PC-9 (cell line): ENCODE measurements at regions not wholly inside any gene's neighbourhood (a gene's known extent, or its start where the extent isn't known, plus 50 kb on each side); places are given as distances from the start of the nearest gene placed in this dataset.

ENCODE experiments used
- BruUV-seq: library from RNA; stranded (reverse); fragments of 400-500 nt; replicated peaks from 2 replicates; lab custom pipeline; 2021; lab: Mats Ljungman, UMichigan
- CTCF ChIA-PET: fragments of 300-600 bp; sonication (Branson Sonifier 250); formaldehyde crosslinking; loops from one replicate; lab custom pipeline; 2022; ENCODE audit warnings: antibody characterized with exemption; lab: Charles Lee
- POLR2A ChIA-PET: fragments of 300-600 bp; sonication (Branson Sonifier 250); formaldehyde crosslinking; loops from one replicate; lab custom pipeline; 2022; ENCODE audit warnings: antibody characterized with exemption; ENCODE audit not compliant: unreplicated experiment; lab: Charles Lee
- DNase-seq, 2 experiments: peaks; one replicate each; pipeline versions ENCODE4 v3.0.0 to v3.0.0-alpha.2; 2015 to 2022; ENCODE audit warnings: mixed read lengths in 1 of 2
- H2AFZ ChIP-seq: fragments of 200-600 bp; sonication (generic); 2 replicates; pipeline ENCODE4 v1.8.1; 2017; ENCODE audit warnings: antibody characterized with exemption
- H3F3A ChIP-seq: fragments of 200-600 bp; sonication (generic); 2 replicates; pipeline ENCODE4 v1.8.1; 2017; ENCODE audit warnings: antibody characterized with exemption, mild to moderate bottlenecking, low read depth; ENCODE audit not compliant: insufficient read depth
- H3K27ac ChIP-seq: fragments of 200-600 bp; sonication (generic); 2 replicates; pipeline ENCODE4 v1.6.1; 2016; ENCODE audit warnings: mixed run types
- H3K27me3 ChIP-seq: fragments of 200-600 bp; sonication (generic); 2 replicates; pipeline ENCODE4 v1.6.1; 2016; ENCODE audit warnings: low read depth, mixed run types; ENCODE audit not compliant: insufficient read depth
- H3K36me3 ChIP-seq: fragments of 200-600 bp; sonication (generic); 2 replicates; pipeline ENCODE4 v1.6.1; 2016; ENCODE audit warnings: low read depth, mixed run types
- H3K4me1 ChIP-seq: fragments of 200-600 bp; sonication (generic); replicated peaks from 2 replicates; pipeline ENCODE4 v1.6.1; 2016; ENCODE audit warnings: mixed run types; ENCODE audit not compliant: insufficient read depth
- H3K4me2 ChIP-seq: fragments of 200-600 bp; sonication (generic); 2 replicates; pipeline ENCODE4 v1.6.1; 2017; ENCODE audit warnings: mixed run types
- H3K4me3 ChIP-seq: fragments of 200-600 bp; sonication (generic); 2 replicates; pipeline ENCODE4 v1.6.1; 2016; ENCODE audit warnings: mixed run types
- H3K79me2 ChIP-seq: fragments of 200-600 bp; sonication (generic); 2 replicates; pipeline ENCODE4 v1.6.1; 2017; ENCODE audit warnings: low read depth, mixed run types
- H3K9me2 ChIP-seq: fragments of 200-600 bp; sonication (generic); 2 replicates; pipeline ENCODE4 v1.8.1; 2017; ENCODE audit warnings: mild to moderate bottlenecking; ENCODE audit not compliant: insufficient read depth
- H3K9me3 ChIP-seq: fragments of 200-600 bp; sonication (generic); 2 replicates; pipeline ENCODE4 v1.8.1; 2016; ENCODE audit warnings: low read depth; ENCODE audit not compliant: insufficient read depth
- H4K20me1 ChIP-seq: fragments of 200-600 bp; sonication (generic); 2 replicates; pipeline ENCODE4 v1.8.1; 2017; ENCODE audit not compliant: insufficient read depth
- EZH2 ChIP-seq: fragments of 200-600 bp; sonication (generic); IDR thresholded peaks from 2 replicates; pipeline ENCODE4 v1.8.0; 2017; ENCODE audit warnings: antibody characterized with exemption, low read depth
- intact Hi-C: fragments of 100-400 bp; cut with micrococcal nuclease; formaldehyde crosslinking; loops from one replicate; pipeline ENCODE4 v1.10.0; 2022; ENCODE audit not compliant: unreplicated experiment
- TF ChIP-seq, protein P1 (sequence below): fragments of 200-600 bp; sonication (generic); conservative IDR thresholded peaks from 2 replicates; pipeline ENCODE4 v1.6.1; 2017; ENCODE audit warnings: mixed run types, antibody characterized with exemption, mild to moderate bottlenecking, moderate library complexity

- CTCF ChIA-PET: no interaction called here
- H3K27me3 ChIP-seq: no peaks in the 10 kb centered on the region
- H4K20me1 ChIP-seq: no peaks in the 10 kb centered on the region
- POLR2A ChIA-PET: no interaction called here
- no peak for DNase-seq
- TF ChIP-seq EZH2: no peak
- TF ChIP-seq, protein P1, sequence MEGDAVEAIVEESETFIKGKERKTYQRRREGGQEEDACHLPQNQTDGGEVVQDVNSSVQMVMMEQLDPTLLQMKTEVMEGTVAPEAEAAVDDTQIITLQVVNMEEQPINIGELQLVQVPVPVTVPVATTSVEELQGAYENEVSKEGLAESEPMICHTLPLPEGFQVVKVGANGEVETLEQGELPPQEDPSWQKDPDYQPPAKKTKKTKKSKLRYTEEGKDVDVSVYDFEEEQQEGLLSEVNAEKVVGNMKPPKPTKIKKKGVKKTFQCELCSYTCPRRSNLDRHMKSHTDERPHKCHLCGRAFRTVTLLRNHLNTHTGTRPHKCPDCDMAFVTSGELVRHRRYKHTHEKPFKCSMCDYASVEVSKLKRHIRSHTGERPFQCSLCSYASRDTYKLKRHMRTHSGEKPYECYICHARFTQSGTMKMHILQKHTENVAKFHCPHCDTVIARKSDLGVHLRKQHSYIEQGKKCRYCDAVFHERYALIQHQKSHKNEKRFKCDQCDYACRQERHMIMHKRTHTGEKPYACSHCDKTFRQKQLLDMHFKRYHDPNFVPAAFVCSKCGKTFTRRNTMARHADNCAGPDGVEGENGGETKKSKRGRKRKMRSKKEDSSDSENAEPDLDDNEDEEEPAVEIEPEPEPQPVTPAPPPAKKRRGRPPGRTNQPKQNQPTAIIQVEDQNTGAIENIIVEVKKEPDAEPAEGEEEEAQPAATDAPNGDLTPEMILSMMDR: no peak
- H3F3A ChIP-seq: peaks cover 11% of the 10 kb centered on the region; the same call in 1 of the 2 replicates
- no peaks in the 10 kb centered on the region for H3K36me3 ChIP-seq
- H3K9me3 ChIP-seq: peaks cover 7% of the 10 kb centered on the region; the same call in 1 of the 2 replicates
- H3K9me2 ChIP-seq: no peaks in the 10 kb centered on the region
- no peak overlapping the region for H3K27ac ChIP-seq
- H3K79me2 ChIP-seq: no peaks in the 10 kb centered on the region
- H3K4me1 ChIP-seq: peaks cover 56% of the 10 kb centered on the region
- H2AFZ ChIP-seq: no peak overlapping the region
- no peak overlapping the region for H3K4me2 ChIP-seq
- no TSS peak for BruUV-seq
- H3K4me3 ChIP-seq: no peak overlapping the region
- intact Hi-C loops: loop anchor here (5.0 kb wide), 1 partner anchor 120 kb away; no protein-coding TSS in a partner anchor
These were observed 175.7 kb upstream of the ARL4C start for GRCh38 chr2:234672498-234673150.

DNA sequence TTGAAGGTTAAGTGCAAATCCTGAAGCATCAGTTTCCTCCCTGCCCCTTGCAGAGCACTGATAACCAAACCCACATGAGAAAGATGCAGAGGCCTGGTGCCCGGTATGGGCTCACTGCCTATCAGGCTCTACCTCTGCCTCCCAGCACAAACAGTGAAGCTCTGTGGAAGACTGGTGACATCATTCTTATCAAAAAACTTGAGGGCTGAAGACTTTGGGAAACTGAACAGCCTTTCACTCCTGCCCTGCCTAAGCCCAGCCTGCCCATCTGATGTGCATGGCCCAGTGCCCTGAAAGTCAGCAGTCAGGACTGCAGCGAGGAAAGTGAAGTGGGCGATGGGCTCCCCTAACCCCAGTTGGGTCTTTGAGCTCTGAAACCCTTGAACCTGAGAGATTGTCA is 174.8 kb upstream of the ARL4C start:
- Histone ChIP-seq H3K27me3 (no peaks in the 10 kb centered on the region), H3K9me2 (no peaks in the 10 kb centered on the region), H3K27ac (no peak overlapping the region), H3K4me2 (no peak overlapping the region), H3K4me3 (no peak overlapping the region), H3K4me1 (peaks cover 46% of the 10 kb centered on the region), H2AFZ (no peak overlapping the region), H3K9me3 (peaks cover 14% of the 10 kb centered on the region; the same call in 1 of the 2 replicates), H3K79me2 (no peaks in the 10 kb centered on the region), H4K20me1 (no peaks in the 10 kb centered on the region), H3K36me3 (no peaks in the 10 kb centered on the region), H3F3A (peaks cover 10% of the 10 kb centered on the region; the same call in 1 of the 2 replicates)
- BruUV-seq: no TSS peak
- ChIA-PET POLR2A (no interaction called here), CTCF (no interaction called here)
- intact Hi-C loops: loop anchor here (5.0 kb wide), 1 partner anchor 119 kb away; no protein-coding TSS in a partner anchor
- TF ChIP-seq, protein P1: no peak
- no peak for TF ChIP-seq EZH2
- DNase-seq: no peak

GRCh38 chr2:234671231-234671630 is 174.3 kb upstream of the ARL4C start:
- BruUV-seq: no TSS peak
- no peak for TF ChIP-seq EZH2
- TF ChIP-seq, protein P1: no peak
- Histone ChIP-seq H3K9me2 (no peaks in the 10 kb centered on the region), H3K27me3 (no peaks in the 10 kb centered on the region), H3K4me3 (no peak overlapping the region), H3K36me3 (no peaks in the 10 kb centered on the region), H2AFZ (no peak overlapping the region), H3K4me2 (no peak overlapping the region), H3K27ac (no peak overlapping the region), H3K9me3 (peaks cover 14% of the 10 kb centered on the region; the same call in 1 of the 2 replicates), H3K4me1 (peaks cover 42% of the 10 kb centered on the region), H4K20me1 (no peaks in the 10 kb centered on the region), H3F3A (peaks cover 5% of the 10 kb centered on the region; the same call in 1 of the 2 replicates), H3K79me2 (no peaks in the 10 kb centered on the region)
- ChIA-PET CTCF (no interaction called here), POLR2A (no interaction called here)
- no peak for DNase-seq
- intact Hi-C loops: loop anchor here (5.0 kb wide), 1 partner anchor 119 kb away; no protein-coding TSS in a partner anchor
